ENCODE measurements at regions not wholly inside any gene's neighbourhood (a gene's known extent, or its start where the extent isn't known, plus 50 kb on each side); places are given as distances from the start of the nearest gene placed in this dataset.

DNA sequence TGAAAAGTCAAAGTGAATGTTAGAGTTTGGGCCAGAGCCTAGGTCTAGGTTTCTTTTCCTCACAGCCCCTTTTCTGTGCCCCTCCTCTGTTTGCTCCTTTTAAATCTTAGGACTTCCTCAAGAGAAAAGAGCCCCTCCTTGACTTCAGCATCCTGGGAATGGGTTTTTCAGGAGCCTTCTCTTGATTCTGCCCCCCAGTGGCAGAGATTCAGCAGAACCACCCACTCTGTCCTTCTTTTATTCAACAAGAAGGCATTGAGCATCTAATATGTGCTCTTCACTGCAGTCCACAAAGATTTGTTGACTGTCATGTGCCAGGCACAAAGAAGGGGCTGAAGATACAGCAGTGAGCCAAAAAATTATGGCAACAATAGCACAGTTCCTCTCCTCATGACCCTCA lies 270.8 kb upstream of the CDH5 start:
- no peaks in the 10 kb centered on the region for H3K36me3 Mint-ChIP-seq
- ATAC-seq (peak; percentile 62; the same call in 1 of the 2 replicates), DNase-seq (ENCODE audit: low spot score) (no peak)
- CTCF ChIA-PET, result interaction anchor here (0.6 kb wide), 1 partner anchor 694 kb away, joined by 3 read pairs; no protein-coding TSS in a partner anchor
- TF ChIP-seq TCF7 (CRISPR knock-in tag; IDR thresholded peaks at IDR 0.05; ENCODE audit: low read depth) (no peak), GTF2I (CRISPR knock-in tag; conservative IDR thresholded peaks at IDR 0.05) (0 out of 2 replicates have a peak, but pooled peaks have one; percentile 34), PRRX2 (CRISPR knock-in tag; IDR thresholded peaks at IDR 0.05) (no peak)
- TF ChIP-seq, protein P1, sequence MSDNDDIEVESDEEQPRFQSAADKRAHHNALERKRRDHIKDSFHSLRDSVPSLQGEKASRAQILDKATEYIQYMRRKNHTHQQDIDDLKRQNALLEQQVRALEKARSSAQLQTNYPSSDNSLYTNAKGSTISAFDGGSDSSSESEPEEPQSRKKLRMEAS (CRISPR knock-in tag; IDR thresholded peaks at IDR 0.05), result no peak
- no peak overlapping the region for H3K4me3 Mint-ChIP-seq
- no peak overlapping the region; the same call in 1 of the 2 replicates for H3K27ac Mint-ChIP-seq
- H3K9me3 Mint-ChIP-seq, result no peaks in the 10 kb centered on the region
- H3K4me1 Mint-ChIP-seq, result peaks cover 3% of the 10 kb centered on the region; the same call in 1 of the 2 replicates
- H3K27me3 Mint-ChIP-seq (ENCODE audit: low read depth), result no peaks in the 10 kb centered on the region
- POLR2A ChIA-PET, result no interaction called here

DNA sequence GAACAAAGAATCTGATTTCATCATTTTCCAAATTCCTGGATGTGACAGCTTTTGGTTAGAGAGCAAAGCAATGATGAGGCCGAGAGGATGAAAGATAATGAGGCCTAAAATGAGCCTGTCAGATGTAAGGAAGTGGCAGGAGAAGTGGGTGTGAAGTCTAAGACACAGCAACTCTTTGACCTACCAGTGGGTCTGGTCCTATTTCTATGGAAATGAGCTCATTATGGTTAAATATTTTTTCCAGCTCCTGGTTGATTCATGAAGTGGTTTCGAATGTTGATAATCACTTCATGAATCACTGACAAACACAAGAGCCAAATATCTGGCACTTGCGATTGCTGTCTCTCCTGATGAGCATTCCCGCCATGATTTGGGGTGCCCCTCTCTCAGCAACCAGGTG lies 273.3 kb upstream of the CDH5 start:
- POLR2A ChIA-PET, result no interaction called here
- no peak for ATAC-seq

DNA sequence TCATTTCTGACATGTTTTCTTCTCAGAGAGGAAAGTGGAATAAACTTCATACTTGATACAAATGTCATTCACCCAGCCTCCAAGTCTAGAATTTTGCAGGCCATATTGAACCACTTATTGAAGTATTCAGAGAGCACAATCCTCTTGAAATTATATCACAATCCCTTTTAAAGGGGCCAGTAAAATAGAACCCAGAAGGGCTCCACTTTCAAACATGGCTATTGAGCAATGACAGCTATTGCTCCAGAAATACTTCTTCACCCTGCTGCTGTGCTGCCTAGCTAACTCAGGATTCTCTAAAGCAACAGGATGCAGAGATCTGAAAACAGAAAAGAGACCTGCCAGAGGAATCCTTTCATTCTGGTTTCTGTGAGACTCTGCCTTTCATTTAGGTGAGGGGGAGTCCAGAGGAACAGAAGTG lies 275.0 kb upstream of the CDH5 start:
- ATAC-seq (no peak), DNase-seq (ENCODE audit: low spot score) (no peak)
- POLR2A ChIA-PET, result no interaction called here
- no peak overlapping the region for H3K27ac Mint-ChIP-seq
- TF ChIP-seq, protein P2, sequence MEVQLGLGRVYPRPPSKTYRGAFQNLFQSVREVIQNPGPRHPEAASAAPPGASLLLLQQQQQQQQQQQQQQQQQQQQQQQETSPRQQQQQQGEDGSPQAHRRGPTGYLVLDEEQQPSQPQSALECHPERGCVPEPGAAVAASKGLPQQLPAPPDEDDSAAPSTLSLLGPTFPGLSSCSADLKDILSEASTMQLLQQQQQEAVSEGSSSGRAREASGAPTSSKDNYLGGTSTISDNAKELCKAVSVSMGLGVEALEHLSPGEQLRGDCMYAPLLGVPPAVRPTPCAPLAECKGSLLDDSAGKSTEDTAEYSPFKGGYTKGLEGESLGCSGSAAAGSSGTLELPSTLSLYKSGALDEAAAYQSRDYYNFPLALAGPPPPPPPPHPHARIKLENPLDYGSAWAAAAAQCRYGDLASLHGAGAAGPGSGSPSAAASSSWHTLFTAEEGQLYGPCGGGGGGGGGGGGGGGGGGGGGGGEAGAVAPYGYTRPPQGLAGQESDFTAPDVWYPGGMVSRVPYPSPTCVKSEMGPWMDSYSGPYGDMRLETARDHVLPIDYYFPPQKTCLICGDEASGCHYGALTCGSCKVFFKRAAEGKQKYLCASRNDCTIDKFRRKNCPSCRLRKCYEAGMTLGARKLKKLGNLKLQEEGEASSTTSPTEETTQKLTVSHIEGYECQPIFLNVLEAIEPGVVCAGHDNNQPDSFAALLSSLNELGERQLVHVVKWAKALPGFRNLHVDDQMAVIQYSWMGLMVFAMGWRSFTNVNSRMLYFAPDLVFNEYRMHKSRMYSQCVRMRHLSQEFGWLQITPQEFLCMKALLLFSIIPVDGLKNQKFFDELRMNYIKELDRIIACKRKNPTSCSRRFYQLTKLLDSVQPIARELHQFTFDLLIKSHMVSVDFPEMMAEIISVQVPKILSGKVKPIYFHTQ (CRISPR knock-in tag; IDR thresholded peaks at IDR 0.05), result no peak
- CTCF ChIA-PET, result no interaction called here
- H3K27me3 Mint-ChIP-seq (ENCODE audit: low read depth), result peaks cover 6% of the 10 kb centered on the region; the same call in 1 of the 2 replicates
- H3K4me1 Mint-ChIP-seq, result peaks cover 3% of the 10 kb centered on the region; the same call in 1 of the 2 replicates
- H3K36me3 Mint-ChIP-seq, result no peaks in the 10 kb centered on the region
- no peak overlapping the region for H3K4me3 Mint-ChIP-seq
- H3K9me3 Mint-ChIP-seq, result no peaks in the 10 kb centered on the region

More for the DNA sequence above, 273.3 kb upstream of the CDH5 start:
- Mint-ChIP-seq H3K27me3 (ENCODE audit: low read depth) (peaks cover 6% of the 10 kb centered on the region; the same call in 1 of the 2 replicates), H3K4me3 (no peak overlapping the region), H3K9me3 (no peaks in the 10 kb centered on the region), H3K36me3 (no peaks in the 10 kb centered on the region), H3K4me1 (peaks cover 3% of the 10 kb centered on the region; the same call in 1 of the 2 replicates), H3K27ac (no peak overlapping the region)
- CTCF ChIA-PET, result no interaction called here
- DNase-seq (ENCODE audit: low spot score), result no peak
- no peak for TF ChIP-seq ZNF396 (CRISPR knock-in tag; IDR thresholded peaks at IDR 0.05; ENCODE audit: borderline replicate concordance)
- TF ChIP-seq, protein P3, sequence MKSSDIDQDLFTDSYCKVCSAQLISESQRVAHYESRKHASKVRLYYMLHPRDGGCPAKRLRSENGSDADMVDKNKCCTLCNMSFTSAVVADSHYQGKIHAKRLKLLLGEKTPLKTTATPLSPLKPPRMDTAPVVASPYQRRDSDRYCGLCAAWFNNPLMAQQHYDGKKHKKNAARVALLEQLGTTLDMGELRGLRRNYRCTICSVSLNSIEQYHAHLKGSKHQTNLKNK (CRISPR knock-in tag; IDR thresholded peaks at IDR 0.05), result no peak
- TF ChIP-seq, protein P4, sequence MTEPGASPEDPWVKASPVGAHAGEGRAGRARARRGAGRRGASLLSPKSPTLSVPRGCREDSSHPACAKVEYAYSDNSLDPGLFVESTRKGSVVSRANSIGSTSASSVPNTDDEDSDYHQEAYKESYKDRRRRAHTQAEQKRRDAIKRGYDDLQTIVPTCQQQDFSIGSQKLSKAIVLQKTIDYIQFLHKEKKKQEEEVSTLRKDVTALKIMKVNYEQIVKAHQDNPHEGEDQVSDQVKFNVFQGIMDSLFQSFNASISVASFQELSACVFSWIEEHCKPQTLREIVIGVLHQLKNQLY (CRISPR knock-in tag; IDR thresholded peaks at IDR 0.05), result no peak
- no peak for TF ChIP-seq ZBTB21 (CRISPR knock-in tag; IDR thresholded peaks at IDR 0.05; ENCODE audit: borderline replicate concordance)
- TF ChIP-seq NFE2L1 (CRISPR knock-in tag; IDR thresholded peaks at IDR 0.05), result no peak
- TF ChIP-seq GABPB1 (CRISPR knock-in tag; IDR thresholded peaks at IDR 0.05), result no peak
- TF ChIP-seq, protein P5, sequence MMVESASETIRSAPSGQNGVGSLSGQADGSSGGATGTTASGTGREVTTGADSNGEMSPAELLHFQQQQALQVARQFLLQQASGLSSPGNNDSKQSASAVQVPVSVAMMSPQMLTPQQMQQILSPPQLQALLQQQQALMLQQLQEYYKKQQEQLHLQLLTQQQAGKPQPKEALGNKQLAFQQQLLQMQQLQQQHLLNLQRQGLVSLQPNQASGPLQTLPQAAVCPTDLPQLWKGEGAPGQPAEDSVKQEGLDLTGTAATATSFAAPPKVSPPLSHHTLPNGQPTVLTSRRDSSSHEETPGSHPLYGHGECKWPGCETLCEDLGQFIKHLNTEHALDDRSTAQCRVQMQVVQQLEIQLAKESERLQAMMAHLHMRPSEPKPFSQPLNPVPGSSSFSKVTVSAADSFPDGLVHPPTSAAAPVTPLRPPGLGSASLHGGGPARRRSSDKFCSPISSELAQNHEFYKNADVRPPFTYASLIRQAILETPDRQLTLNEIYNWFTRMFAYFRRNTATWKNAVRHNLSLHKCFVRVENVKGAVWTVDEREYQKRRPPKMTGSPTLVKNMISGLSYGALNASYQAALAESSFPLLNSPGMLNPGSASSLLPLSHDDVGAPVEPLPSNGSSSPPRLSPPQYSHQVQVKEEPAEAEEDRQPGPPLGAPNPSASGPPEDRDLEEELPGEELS (CRISPR knock-in tag; IDR thresholded peaks at IDR 0.05), result no peak
- no peak for TF ChIP-seq FOXK1 (CRISPR knock-in tag; IDR thresholded peaks at IDR 0.05)
- no peak for TF ChIP-seq JUN (CRISPR knock-in tag; IDR thresholded peaks at IDR 0.05)
- no peak for TF ChIP-seq CBFB (CRISPR knock-in tag; IDR thresholded peaks at IDR 0.05; ENCODE audit: low read depth)
- TF ChIP-seq, protein P6, sequence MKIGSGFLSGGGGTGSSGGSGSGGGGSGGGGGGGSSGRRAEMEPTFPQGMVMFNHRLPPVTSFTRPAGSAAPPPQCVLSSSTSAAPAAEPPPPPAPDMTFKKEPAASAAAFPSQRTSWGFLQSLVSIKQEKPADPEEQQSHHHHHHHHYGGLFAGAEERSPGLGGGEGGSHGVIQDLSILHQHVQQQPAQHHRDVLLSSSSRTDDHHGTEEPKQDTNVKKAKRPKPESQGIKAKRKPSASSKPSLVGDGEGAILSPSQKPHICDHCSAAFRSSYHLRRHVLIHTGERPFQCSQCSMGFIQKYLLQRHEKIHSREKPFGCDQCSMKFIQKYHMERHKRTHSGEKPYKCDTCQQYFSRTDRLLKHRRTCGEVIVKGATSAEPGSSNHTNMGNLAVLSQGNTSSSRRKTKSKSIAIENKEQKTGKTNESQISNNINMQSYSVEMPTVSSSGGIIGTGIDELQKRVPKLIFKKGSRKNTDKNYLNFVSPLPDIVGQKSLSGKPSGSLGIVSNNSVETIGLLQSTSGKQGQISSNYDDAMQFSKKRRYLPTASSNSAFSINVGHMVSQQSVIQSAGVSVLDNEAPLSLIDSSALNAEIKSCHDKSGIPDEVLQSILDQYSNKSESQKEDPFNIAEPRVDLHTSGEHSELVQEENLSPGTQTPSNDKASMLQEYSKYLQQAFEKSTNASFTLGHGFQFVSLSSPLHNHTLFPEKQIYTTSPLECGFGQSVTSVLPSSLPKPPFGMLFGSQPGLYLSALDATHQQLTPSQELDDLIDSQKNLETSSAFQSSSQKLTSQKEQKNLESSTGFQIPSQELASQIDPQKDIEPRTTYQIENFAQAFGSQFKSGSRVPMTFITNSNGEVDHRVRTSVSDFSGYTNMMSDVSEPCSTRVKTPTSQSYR (CRISPR knock-in tag; IDR thresholded peaks at IDR 0.05), result no peak
- TF ChIP-seq RELA (CRISPR knock-in tag; IDR thresholded peaks at IDR 0.05; ENCODE audit: borderline replicate concordance), result no peak
- no peak for TF ChIP-seq ZNF416 (CRISPR knock-in tag; IDR thresholded peaks at IDR 0.05)

Measured in WTC11 (cell line).